ENCODE measurements at regions not wholly inside any gene's neighbourhood (a gene's known extent, or its start where the extent isn't known, plus 50 kb on each side); places are given as distances from the start of the nearest gene placed in this dataset.
A peak's percentile ranks its signal among the peaks of the same experiment; 100 is the strongest.

DNA sequence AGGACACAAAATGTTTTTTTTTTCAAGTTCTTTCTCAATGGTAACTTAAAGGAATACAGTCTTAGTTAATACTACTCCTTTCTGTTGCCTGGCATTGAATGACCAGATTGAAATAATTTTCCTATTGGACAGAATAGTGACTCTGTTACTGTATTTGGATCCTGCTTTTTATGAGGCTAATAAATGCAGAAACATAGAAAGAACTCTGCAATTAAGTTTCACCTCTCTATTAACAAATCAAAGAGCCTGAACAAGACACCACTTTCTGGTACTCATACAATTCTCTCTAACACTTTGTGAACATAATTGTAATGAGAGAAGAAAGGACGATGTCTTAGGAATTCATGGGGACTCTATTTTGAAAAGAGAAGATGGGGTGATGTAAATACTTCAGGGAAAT is 308.4 kb upstream of the ROBO2 start:
- DNase-seq (ENCODE audit: insufficient read length, low spot score) (no peak), FAIRE-seq (no peak)
- TF ChIP-seq, protein P1, sequence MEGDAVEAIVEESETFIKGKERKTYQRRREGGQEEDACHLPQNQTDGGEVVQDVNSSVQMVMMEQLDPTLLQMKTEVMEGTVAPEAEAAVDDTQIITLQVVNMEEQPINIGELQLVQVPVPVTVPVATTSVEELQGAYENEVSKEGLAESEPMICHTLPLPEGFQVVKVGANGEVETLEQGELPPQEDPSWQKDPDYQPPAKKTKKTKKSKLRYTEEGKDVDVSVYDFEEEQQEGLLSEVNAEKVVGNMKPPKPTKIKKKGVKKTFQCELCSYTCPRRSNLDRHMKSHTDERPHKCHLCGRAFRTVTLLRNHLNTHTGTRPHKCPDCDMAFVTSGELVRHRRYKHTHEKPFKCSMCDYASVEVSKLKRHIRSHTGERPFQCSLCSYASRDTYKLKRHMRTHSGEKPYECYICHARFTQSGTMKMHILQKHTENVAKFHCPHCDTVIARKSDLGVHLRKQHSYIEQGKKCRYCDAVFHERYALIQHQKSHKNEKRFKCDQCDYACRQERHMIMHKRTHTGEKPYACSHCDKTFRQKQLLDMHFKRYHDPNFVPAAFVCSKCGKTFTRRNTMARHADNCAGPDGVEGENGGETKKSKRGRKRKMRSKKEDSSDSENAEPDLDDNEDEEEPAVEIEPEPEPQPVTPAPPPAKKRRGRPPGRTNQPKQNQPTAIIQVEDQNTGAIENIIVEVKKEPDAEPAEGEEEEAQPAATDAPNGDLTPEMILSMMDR (IDR thresholded peaks at IDR 0.05; ENCODE audit: insufficient read depth, missing control alignments), result no peak

DNA sequence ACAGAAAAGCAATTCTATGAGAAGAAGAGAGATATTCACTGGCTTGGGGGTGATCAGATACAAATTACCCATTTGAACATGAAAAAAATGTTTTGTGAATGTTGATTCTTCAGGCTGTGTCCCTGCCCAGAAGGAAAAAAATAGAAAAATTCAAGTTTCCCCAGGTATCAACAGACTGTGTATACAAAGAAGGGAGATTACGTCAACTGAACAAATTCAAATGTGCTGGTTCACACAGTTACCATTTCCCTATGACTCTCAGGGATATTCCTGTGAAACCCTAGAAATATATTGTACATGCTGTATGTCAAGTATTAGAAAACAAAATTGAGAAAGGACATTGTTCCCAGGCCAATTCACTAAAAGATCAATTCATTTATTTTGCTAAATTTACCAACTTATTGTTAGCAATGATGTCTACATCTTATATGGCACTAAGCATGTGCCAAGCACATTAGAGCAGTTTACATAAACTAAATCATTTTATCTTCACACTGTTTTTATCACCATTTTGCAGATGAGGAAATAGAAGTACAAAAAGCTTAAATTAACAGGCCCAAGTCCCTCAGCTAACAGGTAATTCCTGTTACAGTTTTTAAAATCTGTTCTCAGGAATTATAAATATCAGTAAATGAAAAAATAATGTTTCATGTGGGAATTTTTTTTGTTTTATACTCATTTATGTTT is 306.7 kb upstream of the ROBO2 start:
- TF ChIP-seq, protein P1 (IDR thresholded peaks at IDR 0.05; ENCODE audit: insufficient read depth, missing control alignments), result no peak
- DNase-seq (ENCODE audit: insufficient read length, low spot score) (no peak), FAIRE-seq (no peak)

DNA sequence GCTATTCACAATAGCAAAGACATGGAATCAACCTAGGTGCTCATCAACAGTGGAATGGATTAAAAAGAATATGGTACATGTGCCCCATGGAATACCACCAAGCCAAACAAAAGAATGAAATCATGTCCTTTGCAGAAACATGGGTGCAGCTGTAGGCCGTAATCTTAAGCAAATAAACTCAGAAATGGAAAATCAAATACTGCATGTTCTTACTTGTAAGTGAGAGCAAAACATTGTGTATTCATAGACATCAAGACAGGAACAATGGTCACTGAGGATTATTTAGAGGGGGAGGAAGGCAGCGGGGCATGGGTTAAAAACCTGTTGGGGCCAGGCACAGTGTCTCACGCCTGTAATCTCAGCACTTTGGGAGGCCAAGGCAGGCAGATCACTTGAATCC is 304.7 kb upstream of the ROBO2 start:
- DNase-seq (ENCODE audit: insufficient read length, low spot score), result no peak
- no peak for FAIRE-seq
- TF ChIP-seq, protein P1 (IDR thresholded peaks at IDR 0.05; ENCODE audit: insufficient read depth, missing control alignments), result no peak

DNA sequence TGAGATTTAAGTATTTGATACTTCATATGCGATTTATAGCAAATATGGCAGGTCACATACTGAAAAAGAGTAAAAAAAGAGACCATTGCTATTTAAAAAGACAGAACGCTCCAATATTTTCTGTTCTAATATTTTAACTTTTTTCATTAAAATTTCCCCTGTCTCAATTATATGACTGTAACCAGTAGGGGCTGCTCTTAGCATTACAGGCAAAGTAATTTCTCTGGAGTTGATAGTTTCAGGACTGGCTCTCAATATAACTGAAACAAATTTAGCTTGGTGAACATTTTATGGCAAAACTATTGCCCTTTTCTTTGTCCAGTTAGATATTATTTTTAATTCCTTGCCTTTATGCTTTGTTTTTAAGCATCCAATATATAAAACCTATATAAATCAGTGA is 286.3 kb upstream of the ROBO2 start:
- TF ChIP-seq, protein P1 (IDR thresholded peaks at IDR 0.05; ENCODE audit: insufficient read depth, missing control alignments), result peak; percentile 33
- FAIRE-seq, result no peak
- DNase-seq (ENCODE audit: insufficient read length, low spot score), result no peak

DNA sequence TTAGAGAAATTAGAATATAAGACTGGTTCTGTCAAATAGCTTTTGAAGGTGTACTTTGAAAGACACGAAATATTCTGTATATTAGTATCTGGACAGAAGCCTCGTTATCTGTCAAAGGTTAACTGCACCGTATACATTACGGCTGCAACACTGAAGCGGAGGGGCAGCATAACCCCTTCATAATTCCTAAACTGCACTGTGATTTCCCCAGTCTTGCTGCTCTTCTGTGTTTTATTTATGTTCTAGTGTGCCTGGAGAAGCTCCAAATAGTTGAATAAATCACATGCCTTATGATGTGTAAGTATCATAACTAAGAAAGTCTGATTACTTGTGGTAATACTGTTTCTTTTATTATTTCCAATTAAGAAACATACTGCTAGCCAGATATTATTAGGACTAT is 285.7 kb upstream of the ROBO2 start:
- TF ChIP-seq, protein P1 (IDR thresholded peaks at IDR 0.05; ENCODE audit: insufficient read depth, missing control alignments), result no peak
- DNase-seq (ENCODE audit: insufficient read length, low spot score), result no peak
- no peak for FAIRE-seq

DNA sequence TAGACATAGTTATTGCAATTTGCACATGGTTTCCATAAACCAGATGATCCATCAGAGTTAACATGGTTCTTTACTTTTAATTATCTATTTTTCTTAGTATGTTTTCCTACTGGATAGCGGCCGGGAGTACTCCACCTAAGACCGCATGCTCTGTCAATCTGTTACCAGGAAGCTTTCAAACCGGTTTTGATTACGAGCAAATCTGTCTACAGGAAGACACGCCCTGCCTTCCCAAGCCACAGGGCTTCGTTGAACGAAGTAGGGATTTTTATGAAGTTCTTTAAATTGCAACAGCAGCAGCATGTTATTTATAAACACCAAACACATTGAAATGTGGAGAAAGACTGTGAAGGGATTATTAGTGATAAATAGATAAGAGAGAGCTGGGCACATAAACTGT is 283.3 kb upstream of the ROBO2 start:
- no peak for DNase-seq (ENCODE audit: insufficient read length, low spot score)
- TF ChIP-seq, protein P1 (IDR thresholded peaks at IDR 0.05; ENCODE audit: insufficient read depth, missing control alignments), result no peak
- FAIRE-seq, result no peak

DNA sequence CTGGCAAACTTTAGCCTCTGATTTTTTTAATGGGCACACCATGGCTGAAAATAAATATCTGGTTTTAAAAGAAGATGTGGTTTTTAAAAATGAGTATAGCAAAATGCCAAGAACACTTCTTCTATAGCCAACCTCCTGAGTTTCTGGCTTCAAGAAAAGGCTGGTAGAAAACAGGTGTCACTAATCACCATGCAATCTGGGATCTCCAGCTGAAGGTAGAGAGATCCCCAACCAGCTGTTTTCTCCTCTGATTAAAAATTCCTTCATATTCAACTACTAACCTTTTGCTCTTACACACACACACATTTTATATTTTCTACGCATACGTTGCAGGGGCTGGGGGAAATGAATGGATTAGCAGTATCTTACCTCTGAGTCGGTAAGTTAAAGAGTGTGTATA is 279.6 kb upstream of the ROBO2 start:
- TF ChIP-seq, protein P1 (IDR thresholded peaks at IDR 0.05; ENCODE audit: insufficient read depth, missing control alignments), result no peak
- DNase-seq (ENCODE audit: insufficient read length, low spot score) (no peak), FAIRE-seq (no peak)

All from D721Med (cell line).